ENCODE measurements at regions not wholly inside any gene's neighbourhood (a gene's known extent, or its start where the extent isn't known, plus 50 kb on each side); places are given as distances from the start of the nearest gene placed in this dataset.

DNA sequence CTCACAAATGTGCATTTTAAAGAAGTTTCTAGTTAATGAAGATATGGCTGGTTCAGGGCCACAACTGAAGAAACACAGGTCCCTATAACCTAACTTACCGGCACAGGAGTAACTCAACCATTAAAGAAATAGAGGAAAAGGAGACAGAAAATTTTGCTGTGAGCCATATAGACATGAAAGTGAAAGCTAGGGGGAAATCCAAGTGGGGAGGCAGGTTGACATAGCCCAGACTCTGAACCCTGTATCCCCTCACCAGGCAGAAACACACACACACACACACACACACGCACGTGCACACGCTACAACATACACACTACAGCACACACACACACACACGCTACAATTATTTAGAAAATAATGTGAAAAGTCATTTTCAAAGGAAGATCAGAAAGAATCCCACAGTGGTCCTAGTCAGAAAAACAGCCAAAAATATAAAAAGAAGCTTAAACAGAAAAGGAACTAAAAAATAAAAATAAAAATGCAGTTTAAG lies 856.4 kb upstream of the CDH6 start:
- no peaks in the 10 kb centered on the region for H3K36me3 Mint-ChIP-seq (ENCODE audit: insufficient read depth in 1 of 3, low read depth in 3 of 3)
- no peak for DNase-seq
- no peaks in the 10 kb centered on the region for H3K4me1 Mint-ChIP-seq
- H3K4me1 ChIP-seq (ENCODE audit: insufficient read depth, low read length): no peaks in the 10 kb centered on the region
- no peak overlapping the region for H2BK12ac ChIP-seq (ENCODE audit: insufficient read length, low read depth, low read length)
- H4K91ac ChIP-seq (ENCODE audit: insufficient read length, low read depth, low read length): no peak overlapping the region
- H3T11ph ChIP-seq (ENCODE audit: low read length): no peak overlapping the region
- no peaks in the 10 kb centered on the region for H3K23me2 ChIP-seq (ENCODE audit: insufficient read length, low read depth, low read length, poor library complexity, severe bottlenecking)
- TF ChIP-seq, protein P1, sequence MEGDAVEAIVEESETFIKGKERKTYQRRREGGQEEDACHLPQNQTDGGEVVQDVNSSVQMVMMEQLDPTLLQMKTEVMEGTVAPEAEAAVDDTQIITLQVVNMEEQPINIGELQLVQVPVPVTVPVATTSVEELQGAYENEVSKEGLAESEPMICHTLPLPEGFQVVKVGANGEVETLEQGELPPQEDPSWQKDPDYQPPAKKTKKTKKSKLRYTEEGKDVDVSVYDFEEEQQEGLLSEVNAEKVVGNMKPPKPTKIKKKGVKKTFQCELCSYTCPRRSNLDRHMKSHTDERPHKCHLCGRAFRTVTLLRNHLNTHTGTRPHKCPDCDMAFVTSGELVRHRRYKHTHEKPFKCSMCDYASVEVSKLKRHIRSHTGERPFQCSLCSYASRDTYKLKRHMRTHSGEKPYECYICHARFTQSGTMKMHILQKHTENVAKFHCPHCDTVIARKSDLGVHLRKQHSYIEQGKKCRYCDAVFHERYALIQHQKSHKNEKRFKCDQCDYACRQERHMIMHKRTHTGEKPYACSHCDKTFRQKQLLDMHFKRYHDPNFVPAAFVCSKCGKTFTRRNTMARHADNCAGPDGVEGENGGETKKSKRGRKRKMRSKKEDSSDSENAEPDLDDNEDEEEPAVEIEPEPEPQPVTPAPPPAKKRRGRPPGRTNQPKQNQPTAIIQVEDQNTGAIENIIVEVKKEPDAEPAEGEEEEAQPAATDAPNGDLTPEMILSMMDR (conservative IDR thresholded peaks at IDR 0.05): no peak
- H3K27ac Mint-ChIP-seq: peak overlapping the region in 1 of 3 experiments; percentile 74; a peak in 1 of 7 replicates
- no peak overlapping the region for H3K4me2 ChIP-seq (ENCODE audit: insufficient read depth, insufficient read length, low read length)
- no peaks in the 10 kb centered on the region for H3K9me3 ChIP-seq (ENCODE audit: control insufficient read depth, low read depth, low read length)
- no peak overlapping the region for H4K8ac ChIP-seq (replicated peaks; ENCODE audit: insufficient read length, low read depth, low read length)
- no peaks in the 10 kb centered on the region for H4K20me1 ChIP-seq (ENCODE audit: control insufficient read depth, insufficient read depth, insufficient read length)
- no peaks in the 10 kb centered on the region for H3K27me3 ChIP-seq (ENCODE audit: insufficient read depth, low read length)
- no peaks in the 10 kb centered on the region for H3K27me3 Mint-ChIP-seq (ENCODE audit: low read depth)
- H3K27ac ChIP-seq (ENCODE audit: insufficient read length, low read depth, low read length): no peak overlapping the region
- H3K9me3 Mint-ChIP-seq: no peaks in the 10 kb centered on the region
- no CpG with 5 or more reads among the region's 5 CpGs for WGBS (ENCODE audit: extremely low coverage, insufficient read length, low lambda C conversion rate)
- no peaks in the 10 kb centered on the region for H3K79me1 ChIP-seq (ENCODE audit: insufficient read depth, low read depth, low read length, poor library complexity, severe bottlenecking)
- no peak overlapping the region for H4K5ac ChIP-seq (ENCODE audit: insufficient read length, low read depth, low read length)
- H2BK15ac ChIP-seq (ENCODE audit: low read depth, low read length): no peak overlapping the region
- no peak overlapping the region for H3K18ac ChIP-seq (ENCODE audit: insufficient read length, low read depth, low read length)
- no peak overlapping the region for H3K4me3 Mint-ChIP-seq
- H2BK120ac ChIP-seq (ENCODE audit: low read depth, low read length, poor library complexity, severe bottlenecking): no peak overlapping the region
- no peaks in the 10 kb centered on the region for H3K79me2 ChIP-seq (ENCODE audit: insufficient read depth, low read length)
- no peak overlapping the region for H2BK20ac ChIP-seq (ENCODE audit: low read depth, low read length, poor library complexity, severe bottlenecking)
- no peak overlapping the region for H3K4ac ChIP-seq (ENCODE audit: low read depth, low read length)
- H3K56ac ChIP-seq (ENCODE audit: insufficient read length, low read depth, low read length): no peak overlapping the region
- H3K23ac ChIP-seq (ENCODE audit: insufficient read length, low read depth, low read length): no peak overlapping the region
- H2AFZ ChIP-seq (ENCODE audit: low read length): no peak overlapping the region
- no peak overlapping the region for H2BK5ac ChIP-seq (ENCODE audit: insufficient read length, low read length)
- no peak overlapping the region for H3K14ac ChIP-seq (ENCODE audit: insufficient read depth, low read length)
- no peak overlapping the region for H3K9ac ChIP-seq (ENCODE audit: extremely low read depth, insufficient read length, low read length)
- H2AK5ac ChIP-seq (ENCODE audit: insufficient read length, low read length): no peak overlapping the region

Data from H9 (cell line).